GM18499 (cell line): ENCODE measurements at regions not wholly inside any gene's neighbourhood (a gene's known extent, or its start where the extent isn't known, plus 50 kb on each side); places are given as distances from the start of the nearest gene placed in this dataset.

Source experiments
- ATAC-seq: cut with Tn5 transposase; IDR thresholded peaks from one replicate; pipeline ENCODE4 v1.9.1; 2021; ENCODE audit warnings: moderate number of reproducible peaks; ENCODE audit not compliant: insufficient read depth, unreplicated experiment

DNA sequence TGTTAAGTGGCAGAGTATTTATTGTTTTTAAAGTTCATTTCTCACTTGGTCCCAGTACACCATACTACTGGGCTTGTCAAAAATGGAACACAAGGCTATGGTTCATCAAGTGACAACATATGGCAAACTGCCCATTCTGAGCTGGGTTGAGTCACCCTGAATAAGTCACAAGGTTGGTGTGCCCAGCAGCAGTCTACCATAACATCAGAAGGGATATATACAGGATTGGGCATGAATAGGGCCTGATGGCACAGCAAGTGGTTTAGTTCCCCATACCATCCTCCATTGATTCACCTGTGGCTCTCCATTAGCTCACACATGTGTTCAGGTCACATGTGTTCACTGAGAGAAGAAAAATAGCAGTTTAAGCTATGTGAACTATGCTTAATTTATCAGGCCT lies 249.8 kb upstream of the PRDM9 start:
- ATAC-seq = no peak

DNA sequence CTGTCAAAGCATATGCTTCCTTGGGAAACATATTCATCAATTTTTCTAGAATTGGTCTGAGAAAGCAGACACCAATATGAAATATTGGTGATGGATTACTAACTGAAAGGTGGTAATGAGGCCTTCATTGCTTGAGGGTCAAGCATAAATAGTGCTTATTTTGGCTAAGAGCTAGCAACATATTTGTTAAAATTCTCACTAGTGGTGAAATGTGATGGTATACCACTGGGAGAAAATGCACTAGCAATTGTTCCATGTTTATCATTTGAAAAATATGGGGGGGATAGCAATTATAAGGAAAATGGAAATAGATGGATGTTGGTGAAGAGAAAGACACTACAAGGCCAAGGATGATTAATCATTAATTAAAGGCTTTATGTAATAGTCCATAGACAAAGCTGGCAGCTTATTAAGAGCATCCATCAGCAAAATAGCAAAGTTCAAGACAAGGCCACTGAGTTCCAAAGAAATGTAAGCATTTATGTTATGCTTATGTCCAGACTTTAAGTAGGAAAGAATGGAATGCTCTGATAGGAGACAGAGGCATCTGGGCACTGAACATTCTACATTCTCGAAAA lies 253.7 kb upstream of the PRDM9 start:
- no peak for ATAC-seq

DNA sequence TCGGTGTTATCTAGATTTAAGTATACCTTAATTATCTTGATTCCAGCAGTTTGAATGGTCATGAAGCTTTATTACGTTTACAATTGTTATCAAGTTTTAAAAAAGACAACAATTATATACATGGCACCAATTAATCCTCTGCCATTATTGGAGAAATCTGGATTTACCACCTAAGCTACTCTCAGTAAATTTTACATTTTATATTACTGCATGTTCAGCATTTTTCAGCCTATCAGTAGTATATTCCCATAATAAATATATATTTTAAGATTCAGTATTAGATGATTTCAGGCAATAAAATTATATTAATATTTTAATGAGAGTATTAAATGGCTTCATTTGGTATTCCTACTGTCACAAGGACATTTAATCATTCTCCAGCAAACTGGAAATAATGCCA lies 264.5 kb upstream of the PRDM9 start:
- ATAC-seq = no peak

DNA sequence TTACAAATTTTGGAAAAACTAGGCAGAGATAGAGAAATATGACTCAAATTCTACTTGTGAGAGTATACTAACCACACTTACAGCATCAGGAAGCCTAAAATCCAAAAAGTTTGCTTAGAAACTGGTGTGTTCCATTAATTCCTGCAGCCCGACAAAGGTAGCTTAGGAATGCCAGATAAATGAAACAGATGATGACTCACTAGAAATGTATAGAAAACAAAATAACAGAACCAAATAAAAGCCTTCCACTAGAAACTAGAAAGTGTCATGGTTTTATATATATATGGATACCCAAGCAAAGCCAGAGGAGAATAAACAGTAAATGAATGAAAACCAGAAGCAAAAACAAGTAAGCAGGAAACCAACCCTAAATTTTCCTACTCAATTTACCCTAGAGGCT lies 272.2 kb upstream of the PRDM9 start:
- no peak for ATAC-seq

DNA sequence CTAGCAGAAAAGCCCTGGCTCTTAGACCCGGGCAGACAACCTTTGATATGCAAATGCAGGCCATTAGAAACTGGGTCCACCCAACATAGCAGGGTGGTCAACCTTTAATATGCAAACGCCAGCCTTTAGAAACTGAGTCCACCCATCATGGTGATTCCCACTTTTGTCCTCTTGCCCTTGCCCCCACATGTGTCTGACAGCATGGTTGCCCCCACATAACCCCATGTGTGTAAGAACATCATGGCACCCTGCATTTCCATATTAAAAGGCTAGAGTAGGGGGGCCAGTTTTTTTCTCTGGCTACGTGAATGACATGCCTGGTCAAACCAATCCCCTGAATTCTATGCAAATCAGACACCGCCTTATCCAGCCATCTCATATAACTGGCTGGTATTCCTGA lies 273.2 kb upstream of the PRDM9 start:
- no peak for ATAC-seq

DNA sequence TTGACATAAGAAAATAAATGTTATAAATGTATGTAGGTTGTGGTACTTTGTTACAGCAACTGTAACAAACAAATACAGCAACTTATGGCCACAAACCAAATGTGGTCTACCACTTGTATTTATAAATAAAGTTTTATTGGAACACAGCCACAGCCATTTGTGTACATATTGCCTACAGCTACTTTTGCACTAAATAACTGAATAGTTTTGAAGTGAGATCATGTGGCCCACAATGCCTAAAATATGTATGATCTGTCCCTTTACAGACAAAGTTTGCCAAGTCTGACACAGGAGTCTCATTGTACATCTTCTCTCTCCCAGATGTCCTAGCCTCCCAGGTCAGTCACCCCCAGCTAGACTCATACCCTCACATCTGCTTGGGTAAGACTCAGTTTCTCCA lies 283.6 kb upstream of the PRDM9 start:
- ATAC-seq = no peak

DNA sequence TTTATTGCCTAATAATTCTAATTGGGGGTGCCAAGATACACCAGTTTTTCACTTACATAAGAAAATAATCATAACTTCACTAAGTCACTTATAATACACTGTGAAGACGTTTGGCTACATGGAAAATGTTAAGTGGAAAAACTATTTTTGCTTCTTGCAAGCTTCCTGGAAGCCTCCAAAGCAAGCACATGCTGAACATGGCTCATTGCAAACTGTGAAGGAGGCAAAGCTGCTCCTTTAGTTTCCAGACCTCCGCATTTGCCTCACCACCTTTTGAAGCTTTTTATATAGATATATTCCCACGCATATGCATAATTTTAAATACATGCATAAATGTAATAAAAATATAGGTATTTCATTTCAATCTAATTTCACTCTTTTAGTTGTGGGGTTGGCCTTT lies 285.6 kb upstream of the PRDM9 start:
- no peak for ATAC-seq

DNA sequence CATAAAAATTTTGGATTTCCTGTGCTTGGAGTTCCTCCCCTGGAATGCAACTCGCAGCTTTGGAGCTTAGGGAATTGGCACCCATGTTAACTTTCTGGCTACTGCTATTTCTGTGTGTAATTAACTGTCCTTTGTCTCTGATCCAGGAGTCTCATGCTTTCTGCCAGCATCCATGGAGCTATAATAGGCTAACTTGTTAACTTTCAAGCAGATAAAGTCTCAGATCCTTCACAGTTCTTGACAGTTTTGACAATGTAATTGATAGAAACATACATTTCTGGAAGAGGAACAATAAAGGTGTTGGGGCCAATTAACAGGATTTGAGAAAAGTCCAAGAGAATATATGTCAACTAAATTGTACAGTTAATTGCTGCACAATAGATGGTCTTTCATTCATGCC lies 290.2 kb upstream of the PRDM9 start:
- ATAC-seq = no peak

DNA sequence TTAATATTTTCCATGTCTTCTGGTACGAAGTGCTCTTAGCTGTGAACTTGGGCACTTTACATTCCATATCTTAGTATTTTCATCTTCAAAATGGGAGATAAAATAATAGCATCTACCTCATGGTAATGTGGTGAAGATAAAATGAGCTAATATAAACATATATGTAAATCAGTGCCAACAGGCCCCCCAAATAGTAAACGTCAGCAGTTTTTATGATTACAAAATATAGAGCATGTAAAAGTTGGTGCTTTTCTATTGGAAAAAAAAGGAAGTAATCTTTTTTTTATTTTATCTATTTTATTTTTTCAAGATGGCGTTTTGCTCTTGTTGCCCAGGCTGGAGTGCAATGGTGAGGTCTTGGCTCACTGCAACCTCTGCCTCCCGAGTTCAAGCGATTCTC lies 291.1 kb upstream of the PRDM9 start:
- ATAC-seq = no peak

DNA sequence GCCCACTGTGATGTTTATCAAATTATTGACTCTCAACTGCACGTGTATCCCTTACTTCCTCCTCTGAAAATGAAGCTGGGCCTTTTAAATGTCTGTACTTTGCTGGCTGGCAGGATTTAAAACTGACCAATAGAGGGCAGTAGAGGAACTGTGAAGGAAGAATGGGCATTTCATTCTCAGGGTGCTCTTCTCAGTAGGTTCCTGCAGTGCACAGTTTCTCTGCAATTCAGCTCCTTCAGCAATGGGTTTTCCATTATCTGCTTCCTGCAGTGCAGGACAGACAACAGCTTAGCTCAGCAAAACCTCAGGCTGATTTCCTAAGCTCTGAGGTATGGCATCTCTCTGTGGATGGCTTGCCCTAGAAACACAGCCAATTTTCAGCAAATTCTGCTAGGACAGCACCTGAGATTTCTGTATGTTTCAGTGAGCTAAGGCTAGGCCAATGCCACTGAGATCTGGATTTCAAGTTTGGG lies 298.4 kb upstream of the PRDM9 start:
- peak; percentile 74 for ATAC-seq

DNA sequence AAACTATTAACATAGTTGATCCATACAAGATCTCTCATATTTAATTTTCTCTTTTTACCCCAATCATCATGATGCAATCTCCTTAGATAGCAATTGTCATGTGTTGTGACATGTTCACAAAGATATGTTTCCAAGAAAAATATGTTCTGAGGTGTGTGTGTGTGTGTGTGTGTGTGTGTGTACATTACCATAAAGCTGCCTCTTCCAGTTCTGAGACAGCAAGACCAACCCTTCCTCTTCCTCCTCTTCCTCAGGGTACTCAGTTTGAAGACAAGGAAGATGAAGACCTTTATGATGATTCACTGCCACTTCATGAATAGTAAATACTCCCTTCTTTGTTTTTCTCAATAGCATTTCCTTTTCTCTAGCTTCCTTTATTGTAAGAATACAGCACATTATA lies 303.3 kb upstream of the PRDM9 start:
- no peak for ATAC-seq

DNA sequence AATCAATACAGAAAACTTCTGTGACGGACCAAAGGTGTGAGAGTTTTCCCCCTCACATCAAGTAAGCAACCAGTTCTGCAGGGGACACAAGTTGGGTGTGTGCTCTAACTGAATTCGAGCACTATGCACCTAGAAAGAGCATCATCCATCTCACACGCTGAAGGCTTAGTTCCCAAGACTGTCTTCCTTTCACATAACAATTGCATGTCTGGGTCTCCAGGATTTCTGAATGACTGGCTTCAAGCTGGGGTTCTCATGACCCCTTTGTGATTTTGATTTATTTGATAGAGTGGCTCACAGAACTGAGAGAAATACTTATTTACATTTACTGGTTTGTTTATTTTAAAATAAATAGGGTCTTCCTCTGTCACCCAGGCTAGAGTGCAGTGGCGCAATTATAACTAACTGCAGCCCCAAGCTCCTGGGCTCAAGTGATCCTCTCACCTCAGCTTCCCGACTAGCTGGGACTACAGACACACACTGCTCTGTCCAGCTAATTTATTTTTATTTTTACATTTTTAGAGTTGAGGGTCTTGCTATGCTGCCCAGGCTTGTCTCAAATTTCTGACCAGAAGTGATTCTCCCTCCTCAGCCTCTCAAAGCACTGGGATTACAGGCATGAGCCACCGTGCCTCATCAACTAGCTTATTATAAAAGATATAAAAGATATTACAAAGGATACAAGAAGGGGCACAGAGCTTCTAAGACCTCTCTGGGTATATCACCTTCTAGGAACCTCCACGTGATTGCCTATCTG lies 316.7 kb upstream of the CDH12 start:
- no peak for ATAC-seq

DNA sequence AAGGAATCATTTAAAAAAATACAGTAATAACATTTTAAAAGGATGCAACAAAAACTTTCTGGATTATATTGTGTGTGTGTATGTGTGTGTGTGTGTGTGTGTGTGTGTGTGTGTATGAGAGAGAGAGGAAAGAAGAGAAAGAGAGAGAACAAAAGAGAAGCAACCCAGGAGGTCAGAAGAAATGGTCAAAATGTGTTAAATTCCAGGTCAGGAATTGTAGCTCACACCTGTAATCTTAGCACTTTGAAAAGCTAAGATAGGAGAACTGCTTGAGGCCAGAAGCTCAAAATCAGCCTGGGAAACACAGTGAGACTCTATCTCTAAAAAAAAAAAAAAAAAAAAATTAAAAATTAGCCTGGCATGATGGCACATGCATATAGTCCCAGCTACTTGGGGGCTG lies 311.8 kb upstream of the CDH12 start:
- no peak for ATAC-seq

DNA sequence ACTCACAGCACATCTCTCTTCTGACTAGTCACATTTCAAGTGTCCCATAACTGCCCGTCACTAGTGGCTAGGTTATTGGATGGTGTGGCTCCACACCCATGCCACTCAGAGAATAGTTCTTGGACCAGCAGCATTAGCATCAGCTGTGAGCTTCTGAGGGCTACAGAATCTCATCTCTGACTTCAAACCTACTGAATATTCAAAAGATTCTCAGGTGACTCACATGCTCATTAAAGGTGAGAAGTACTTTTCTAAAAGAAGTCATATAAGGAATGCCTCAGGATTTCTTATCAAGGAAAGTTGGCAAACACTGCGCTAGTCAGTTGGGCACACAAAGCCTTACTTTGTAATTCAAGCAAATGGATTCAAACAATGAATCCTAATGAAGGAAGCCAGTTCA lies 305.0 kb upstream of the CDH12 start:
- no peak for ATAC-seq

DNA sequence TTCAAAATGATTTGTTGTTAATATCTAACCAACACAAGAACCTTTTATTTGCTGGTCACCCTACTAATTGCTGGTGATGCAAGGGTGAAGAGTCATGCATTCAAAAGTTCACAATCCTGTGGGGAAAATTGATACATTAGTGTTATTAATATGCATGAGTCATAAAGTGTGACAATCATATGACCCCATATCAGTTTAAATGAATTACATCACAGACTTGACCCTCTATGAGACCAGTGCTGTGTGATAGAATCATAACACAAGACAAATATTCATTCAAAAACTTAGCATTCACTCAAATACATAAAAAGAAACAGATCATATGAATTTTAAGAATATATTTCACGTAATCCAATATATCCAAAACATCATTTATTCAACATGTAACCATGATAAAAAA lies 304.6 kb upstream of the CDH12 start:
- no peak for ATAC-seq

DNA sequence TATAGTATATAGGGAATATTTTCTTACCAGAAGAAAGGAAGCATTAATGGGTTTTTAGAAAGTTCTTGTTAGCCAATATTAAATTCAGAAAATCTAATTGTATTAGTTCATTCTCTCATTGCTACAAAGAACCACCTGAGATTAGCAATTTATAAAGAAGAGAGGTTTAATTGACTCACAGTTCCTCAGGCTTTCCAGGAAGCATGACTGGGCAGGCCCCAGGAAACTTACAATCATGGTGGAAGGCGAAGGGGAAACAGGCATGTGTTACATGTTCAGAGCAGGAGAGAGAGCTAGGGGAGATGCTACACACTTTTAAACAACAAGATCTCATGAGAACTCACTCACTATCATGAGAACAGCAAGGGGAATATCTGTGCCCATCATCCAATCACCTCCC lies 304.0 kb upstream of the CDH12 start:
- no peak for ATAC-seq

DNA sequence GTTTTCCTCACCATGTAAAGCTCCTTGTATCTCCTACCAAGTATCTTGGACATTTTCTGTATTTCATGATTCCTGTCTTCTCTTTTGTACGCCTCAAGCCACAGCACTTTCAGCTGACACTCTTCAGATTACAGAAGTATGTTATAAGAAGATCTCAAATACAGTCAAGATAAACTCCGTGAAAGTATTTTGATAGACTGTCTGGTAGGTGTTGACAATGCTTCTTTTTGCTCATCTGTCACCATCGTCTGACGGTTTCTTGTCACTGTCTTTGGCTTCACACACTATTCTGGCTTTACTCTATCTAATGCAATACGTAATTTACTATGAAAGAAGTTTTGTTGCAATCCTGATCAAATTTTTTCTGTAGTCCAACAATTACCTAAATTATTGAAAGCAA lies 294.5 kb upstream of the CDH12 start:
- no peak for ATAC-seq

DNA sequence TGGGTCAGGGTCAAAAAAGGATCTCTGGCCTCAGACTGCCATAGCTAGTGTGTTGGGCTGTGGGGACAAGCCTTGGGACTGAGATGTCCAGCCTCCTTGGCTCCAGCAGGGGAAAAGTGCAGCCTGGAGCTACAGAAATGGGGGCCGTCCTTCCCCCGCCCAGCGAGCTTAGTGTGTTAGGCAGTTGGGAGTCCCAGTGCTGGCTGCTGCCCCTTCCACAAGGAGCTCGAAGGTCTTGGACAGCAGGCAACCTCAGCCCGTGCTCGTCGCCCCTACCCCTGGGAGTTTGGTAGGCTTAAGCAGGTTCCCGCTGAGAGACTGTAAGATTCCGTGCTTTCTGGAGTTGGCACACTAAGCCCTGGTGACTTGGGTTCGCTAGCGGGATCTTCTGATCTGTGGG lies 293.0 kb upstream of the CDH12 start:
- ATAC-seq = no peak

DNA sequence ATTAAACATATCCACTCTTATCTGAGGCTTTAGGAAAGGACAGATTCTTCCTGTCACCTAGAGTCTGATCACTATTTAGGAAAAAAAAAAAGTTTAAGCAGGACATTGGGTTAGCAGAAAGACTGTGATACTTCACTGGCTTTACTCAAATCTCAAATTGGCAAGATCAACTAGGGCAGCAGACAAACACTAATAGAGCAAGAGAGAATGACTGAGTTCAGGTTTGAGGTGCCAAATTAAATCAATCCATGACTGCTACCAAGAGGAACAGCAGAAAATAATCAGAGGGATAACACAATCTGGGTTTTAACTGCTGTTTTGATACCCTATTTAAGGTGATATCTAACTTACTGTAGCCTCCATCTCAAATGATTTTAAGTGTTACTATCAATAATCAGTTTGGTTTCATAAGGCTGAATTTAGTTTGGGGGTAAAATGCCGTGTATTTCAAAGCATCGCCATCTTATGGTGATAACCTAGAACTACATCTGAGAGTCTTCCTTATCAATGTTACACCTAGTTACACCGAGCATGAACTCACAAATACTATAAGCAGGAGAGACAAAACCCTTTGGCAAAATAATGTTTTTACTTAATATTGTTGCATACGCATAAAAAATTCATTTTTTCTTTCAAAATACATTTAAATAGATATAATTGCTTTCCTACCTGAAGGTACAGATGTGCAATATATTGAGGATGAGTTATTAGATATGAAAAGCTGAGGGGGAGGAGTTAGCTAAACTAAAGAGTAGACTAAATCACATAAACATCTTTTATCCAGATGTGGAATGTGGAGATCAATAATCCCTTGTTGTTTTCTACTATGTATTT lies 286.4 kb upstream of the CDH12 start:
- no peak for ATAC-seq

DNA sequence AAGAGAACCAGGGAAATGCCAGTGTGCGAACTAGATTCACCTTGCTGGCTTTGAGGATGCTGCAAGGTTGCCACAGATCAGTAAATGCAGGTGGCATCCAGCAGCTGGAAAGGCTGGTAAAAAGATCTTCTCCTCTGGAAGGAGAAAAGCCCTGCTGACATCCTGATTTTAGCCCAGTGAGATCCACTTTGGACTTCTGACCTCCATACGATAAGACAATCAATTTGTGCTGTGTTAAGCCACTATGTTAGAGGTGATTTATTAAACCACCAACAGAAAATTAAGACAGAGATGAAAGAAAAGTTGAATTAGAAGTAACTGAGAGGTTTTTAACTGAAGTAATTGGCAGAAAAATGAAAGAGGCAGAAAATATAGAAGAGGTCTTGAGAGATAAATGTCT lies 283.8 kb upstream of the CDH12 start:
- no peak for ATAC-seq

DNA sequence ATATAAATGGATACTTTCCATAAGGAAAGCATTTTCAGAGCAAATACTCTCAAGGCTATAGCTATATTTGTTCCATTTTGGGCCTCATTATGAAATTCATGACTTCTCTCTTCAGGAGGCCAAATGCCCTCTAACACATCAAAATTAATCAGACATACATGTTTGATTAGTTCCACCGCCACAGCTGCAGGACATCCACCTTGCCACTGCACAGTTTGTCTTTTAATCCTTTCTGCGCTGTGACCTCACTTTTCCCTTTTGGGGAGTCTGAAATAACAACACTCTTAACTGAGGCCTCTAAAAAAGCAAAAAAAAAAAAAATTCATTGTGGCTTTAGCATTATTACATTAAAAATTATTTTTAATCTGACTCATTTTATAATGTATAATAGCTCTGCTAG lies 279.1 kb upstream of the CDH12 start:
- no peak for ATAC-seq
